ENCODE measurements at regions not wholly inside any gene's neighbourhood (a gene's known extent, or its start where the extent isn't known, plus 50 kb on each side); places are given as distances from the start of the nearest gene placed in this dataset.
A peak's percentile ranks its signal among the peaks of the same experiment; 100 is the strongest.

- intact Hi-C loops (cut with micrococcal nuclease), result loop anchor here (2.0 kb wide), 1 partner anchor 385 kb away; no protein-coding TSS in a partner anchor
- no peaks in the 10 kb centered on the region for H3K27me3 ChIP-seq (ENCODE audit: control insufficient read depth in 2 of 2, insufficient read depth in 2 of 2, low read length in 2 of 2)
- no peaks in the 10 kb centered on the region for H3K79me2 ChIP-seq (ENCODE audit: insufficient read depth, low read length)
- Mint-ChIP-seq H3K4me1 (no peaks in the 10 kb centered on the region), H3K4me3 (no peak overlapping the region), H3K27me3 (ENCODE audit: low read depth in 3 of 3) (peaks cover 0 to 7% (median 4%) of the 10 kb centered on the region in 3 donors), H3K9me3 (peaks cover 0 to 2% (median 0%) of the 10 kb centered on the region in 7 donors), H3K36me3 (no peaks in the 10 kb centered on the region), H3K27ac (no peak overlapping the region)
- no peaks in the 10 kb centered on the region for H3K36me3 ChIP-seq (replicated peaks in 1 of 2; ENCODE audit: control insufficient read depth in 1 of 2, insufficient read depth in 2 of 2, low read length in 2 of 2)
- peak; percentile 21 to 40 (median 24) for DNase-seq
- no peak overlapping the region for H3K27ac ChIP-seq (ENCODE audit: low read depth in 1 of 2, low read length in 2 of 2)
- H3K9me3 ChIP-seq (replicated peaks in 1 of 2; ENCODE audit: control insufficient read depth in 1 of 2, insufficient read depth in 1 of 2, low read length in 2 of 2), result no peaks in the 10 kb centered on the region
- no peak overlapping the region for H2AFZ ChIP-seq (ENCODE audit: insufficient read depth, low read depth, low read length, poor library complexity, severe bottlenecking)
- peak; percentile 81 for TF ChIP-seq CTCF (IDR thresholded peaks at IDR 0.05)
- no peak overlapping the region for H3K9ac ChIP-seq (ENCODE audit: insufficient read depth, low read length, poor library complexity, severe bottlenecking)
- no peaks in the 10 kb centered on the region for H4K20me1 ChIP-seq (ENCODE audit: insufficient read depth, low read length)
- no peaks in the 10 kb centered on the region for H3K4me1 ChIP-seq (ENCODE audit: control insufficient read depth in 1 of 2, insufficient read depth in 2 of 2, low read length in 2 of 2)
- no peak overlapping the region for H3K4me2 ChIP-seq (replicated peaks; ENCODE audit: extremely low read depth, low read length, poor library complexity, severe bottlenecking)
- 50% methylated on average over 13 of the region's 16 CpGs for WGBS (ENCODE audit: insufficient coverage)
- no peak overlapping the region for H3K4me3 ChIP-seq (replicated peaks in 1 of 3; ENCODE audit: low read depth in 2 of 3, low read length in 3 of 3)
These were observed 325.8 kb upstream of the DIO3 start for GRCh38 chr14:101235335-101236103.

GRCh38 chr14:101236496-101237251 lies 324.6 kb upstream of the DIO3 start:
- no peak overlapping the region for H3K4me3 Mint-ChIP-seq
- Histone ChIP-seq H3K4me1 (ENCODE audit: control insufficient read depth in 1 of 2, insufficient read depth in 2 of 2, low read length in 2 of 2) (no peaks in the 10 kb centered on the region), H3K9ac (ENCODE audit: insufficient read depth, low read length, poor library complexity, severe bottlenecking) (no peak overlapping the region), H3K4me2 (replicated peaks; ENCODE audit: extremely low read depth, low read length, poor library complexity, severe bottlenecking) (no peak overlapping the region), H3K36me3 (replicated peaks in 1 of 2; ENCODE audit: control insufficient read depth in 1 of 2, insufficient read depth in 2 of 2, low read length in 2 of 2) (no peaks in the 10 kb centered on the region), H3K27me3 (ENCODE audit: control insufficient read depth in 2 of 2, insufficient read depth in 2 of 2, low read length in 2 of 2) (no peaks in the 10 kb centered on the region), H3K27ac (ENCODE audit: low read depth in 1 of 2, low read length in 2 of 2) (no peak overlapping the region), H3K9me3 (replicated peaks in 1 of 2; ENCODE audit: control insufficient read depth in 1 of 2, insufficient read depth in 1 of 2, low read length in 2 of 2) (no peaks in the 10 kb centered on the region), H3K79me2 (ENCODE audit: insufficient read depth, low read length) (no peaks in the 10 kb centered on the region), H2AFZ (ENCODE audit: insufficient read depth, low read depth, low read length, poor library complexity, severe bottlenecking) (no peak overlapping the region), H3K4me3 (replicated peaks in 1 of 3; ENCODE audit: low read depth in 2 of 3, low read length in 3 of 3) (no peak overlapping the region), H4K20me1 (ENCODE audit: insufficient read depth, low read length) (no peaks in the 10 kb centered on the region)
- intact Hi-C loops (cut with micrococcal nuclease), result no loop called here
- H3K36me3 Mint-ChIP-seq, result no peaks in the 10 kb centered on the region
- no peak for DNase-seq
- TF ChIP-seq CTCF (IDR thresholded peaks at IDR 0.05), result no peak
- WGBS (ENCODE audit: insufficient coverage), result 92% methylated on average over 12 of the region's 15 CpGs
- H3K27me3 Mint-ChIP-seq (ENCODE audit: low read depth in 3 of 3), result peaks cover 0 to 7% (median 4%) of the 10 kb centered on the region in 3 donors
- no peaks in the 10 kb centered on the region for H3K4me1 Mint-ChIP-seq
- peak overlapping the region in 1 of 7 donors; percentile 16 for H3K27ac Mint-ChIP-seq
- peaks cover 0 to 3% (median 0%) of the 10 kb centered on the region in 7 donors for H3K9me3 Mint-ChIP-seq

All from CD14-positive monocyte (primary cell).